Left ventricle myocardium superior (tissue), 1 donor: ENCODE measurements at regions not wholly inside any gene's neighbourhood (a gene's known extent, or its start where the extent isn't known, plus 50 kb on each side); places are given as distances from the start of the nearest gene placed in this dataset.
A peak's percentile ranks its signal among the peaks of the same experiment; 100 is the strongest.
"Not testable (repeated sequence)": the region's sequence is repeated elsewhere in the genome, so short reads cannot be mapped to it uniquely, and the experiment has no call there.

Experiments used
- ATAC-seq: fragments of 200-7000 bp; cut with Tn5 transposase; one replicate; pipeline ENCODE4 v1.9.1; 2020; ENCODE audit warnings: mild to moderate bottlenecking, moderate library complexity
- DNase-seq: peaks from one replicate; pipeline ENCODE4 v3.0.0-alpha.2; 2020
- intact Hi-C: fragments of 100-400 bp; cut with micrococcal nuclease; formaldehyde crosslinking; loops from one replicate; pipeline ENCODE4 v1.11.0; 2022
- donor health status: DM: no; HTN: yes; CAD: no; lungs with severe emphysema.

GRCh38 chr6:155684416-155685196, 229.0 kb upstream of the NOX3 start:
- intact Hi-C loops: no loop called here
- no peak for ATAC-seq
- DNase-seq: no peak

- DNase-seq: no peak
- ATAC-seq: no peak
- intact Hi-C loops: no loop called here
Observed at GRCh38 chr6:155678361-155678760, 222.7 kb upstream of the NOX3 start.

- ATAC-seq: no peak
- intact Hi-C loops: no loop called here
- DNase-seq: no peak
Observed at GRCh38 chr6:155676346-155676745, 220.7 kb upstream of the NOX3 start.

- DNase-seq (no peak), ATAC-seq (no peak)
- intact Hi-C loops: no loop called here
Observed at GRCh38 chr6:155670655-155671054, 215.0 kb upstream of the NOX3 start.

GRCh38 chr6:155660251-155660977, 204.8 kb upstream of the NOX3 start:
- ATAC-seq: no peak
- DNase-seq: no peak
- intact Hi-C loops: no loop called here

GRCh38 chr6:155656024-155656423, 200.4 kb upstream of the NOX3 start:
- no peak for DNase-seq
- ATAC-seq: no peak
- intact Hi-C loops: no loop called here

GRCh38 chr6:155654474-155654873, 198.8 kb upstream of the NOX3 start:
- DNase-seq (no peak), ATAC-seq (no peak)
- intact Hi-C loops: no loop called here

GRCh38 chr6:155648301-155648700, 192.7 kb upstream of the NOX3 start:
- intact Hi-C loops: no loop called here
- ATAC-seq: peak; percentile 29

GRCh38 chr6:155647354-155647753, 191.7 kb upstream of the NOX3 start:
- DNase-seq (no peak), ATAC-seq (no peak)
- intact Hi-C loops: no loop called here

More at GRCh38 chr6:155648301-155648700, 192.7 kb upstream of the NOX3 start:
- no peak for DNase-seq

GRCh38 chr6:155646443-155646842, 190.8 kb upstream of the NOX3 start:
- intact Hi-C loops: no loop called here
- ATAC-seq (no peak), DNase-seq (no peak)

GRCh38 chr6:155645325-155645724, 189.7 kb upstream of the NOX3 start:
- ATAC-seq (no peak), DNase-seq (no peak)
- intact Hi-C loops: no loop called here

- ATAC-seq: no peak
- intact Hi-C loops: no loop called here
- no peak for DNase-seq
Observed at GRCh38 chr6:155641603-155642002, 186.0 kb upstream of the NOX3 start.

GRCh38 chr6:155638200-155638599, 182.6 kb upstream of the NOX3 start:
- intact Hi-C loops: no loop called here
- ATAC-seq: no peak

GRCh38 chr6:155635416-155635815, 179.8 kb upstream of the NOX3 start:
- DNase-seq: no peak
- ATAC-seq: no peak
- intact Hi-C loops: no loop called here

More at GRCh38 chr6:155638200-155638599, 182.6 kb upstream of the NOX3 start:
- DNase-seq: no peak

- intact Hi-C loops: no loop called here
- ATAC-seq (no peak), DNase-seq (no peak)
Observed at GRCh38 chr6:155630085-155630484, 174.4 kb upstream of the NOX3 start.

- ATAC-seq (no peak), DNase-seq (no peak)
- intact Hi-C loops: no loop called here
Observed at GRCh38 chr6:155629652-155630051, 174.0 kb upstream of the NOX3 start.

- intact Hi-C loops: no loop called here
- DNase-seq (no peak), ATAC-seq (no peak)
Observed at GRCh38 chr6:155628306-155628705, 172.7 kb upstream of the NOX3 start.

- intact Hi-C loops, DNase-seq, ATAC-seq: not testable (repeated sequence)
Observed at GRCh38 chr6:155627722-155628212, 172.1 kb upstream of the NOX3 start.

GRCh38 chr6:155623450-155624178, 168.0 kb upstream of the NOX3 start:
- DNase-seq (no peak), ATAC-seq (no peak)
- intact Hi-C loops: no loop called here

GRCh38 chr6:155614606-155615005, 159.0 kb upstream of the NOX3 start:
- ATAC-seq (no peak), DNase-seq (no peak)
- intact Hi-C loops: no loop called here
